OCI-LY3 (cell line): ENCODE measurements at regions not wholly inside any gene's neighbourhood (a gene's known extent, or its start where the extent isn't known, plus 50 kb on each side); places are given as distances from the start of the nearest gene placed in this dataset.

Experiments
- CTCF ChIP-seq: fragments of 200-600, 300-600 bp; sonication (generic); IDR thresholded peaks from 2 replicates; pipeline ENCODE4 v1.5.1; 2014; ENCODE audit warnings: antibody characterized with exemption, low read length, low read depth
- EZH2phosphoT487 ChIP-seq: fragments of 200-600 bp; shearing (Covaris generic); IDR thresholded peaks from 2 replicates; pipeline ENCODE4 v1.6.1; 2018; ENCODE audit warnings: antibody characterized with exemption, mixed run types, low read depth

GRCh38 chr12:131551675-131552491 is 159.0 kb upstream of the SFSWAP start:
- no peak for TF ChIP-seq CTCF
- TF ChIP-seq EZH2phosphoT487: no peak
